H1 (cell line): ENCODE measurements at regions not wholly inside any gene's neighbourhood (a gene's known extent, or its start where the extent isn't known, plus 50 kb on each side); places are given as distances from the start of the nearest gene placed in this dataset.

ENCODE experiments used
- CREB1 ChIP-seq: IDR thresholded peaks from 2 replicates; pipeline ENCODE4 v1.6.1; 2012; ENCODE audit warnings: inconsistent platforms
- TF ChIP-seq, protein P1 (sequence below), 3 experiments: IDR thresholded peaks; 1 replicate in 2 of 3; 2 replicates in 1 of 3; pipeline versions ENCODE4 v1.5.1 to v1.6.1; 2011; ENCODE audit warnings: low read length in 3 of 3, mild to moderate bottlenecking in 3 of 3, inconsistent platforms in 2 of 3, low read depth in 1 of 3, moderate library complexity in 1 of 3; ENCODE audit not compliant: insufficient read depth in 1 of 3; ENCODE audit errors: control extremely low read depth in 1 of 3

GRCh38 chr15:97745481-97746071 lies 214.9 kb upstream of the ARRDC4 start:
- TF ChIP-seq, protein P1, sequence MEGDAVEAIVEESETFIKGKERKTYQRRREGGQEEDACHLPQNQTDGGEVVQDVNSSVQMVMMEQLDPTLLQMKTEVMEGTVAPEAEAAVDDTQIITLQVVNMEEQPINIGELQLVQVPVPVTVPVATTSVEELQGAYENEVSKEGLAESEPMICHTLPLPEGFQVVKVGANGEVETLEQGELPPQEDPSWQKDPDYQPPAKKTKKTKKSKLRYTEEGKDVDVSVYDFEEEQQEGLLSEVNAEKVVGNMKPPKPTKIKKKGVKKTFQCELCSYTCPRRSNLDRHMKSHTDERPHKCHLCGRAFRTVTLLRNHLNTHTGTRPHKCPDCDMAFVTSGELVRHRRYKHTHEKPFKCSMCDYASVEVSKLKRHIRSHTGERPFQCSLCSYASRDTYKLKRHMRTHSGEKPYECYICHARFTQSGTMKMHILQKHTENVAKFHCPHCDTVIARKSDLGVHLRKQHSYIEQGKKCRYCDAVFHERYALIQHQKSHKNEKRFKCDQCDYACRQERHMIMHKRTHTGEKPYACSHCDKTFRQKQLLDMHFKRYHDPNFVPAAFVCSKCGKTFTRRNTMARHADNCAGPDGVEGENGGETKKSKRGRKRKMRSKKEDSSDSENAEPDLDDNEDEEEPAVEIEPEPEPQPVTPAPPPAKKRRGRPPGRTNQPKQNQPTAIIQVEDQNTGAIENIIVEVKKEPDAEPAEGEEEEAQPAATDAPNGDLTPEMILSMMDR (IDR thresholded peaks at IDR 0.05; ENCODE audit: control extremely low read depth in 1 of 3, insufficient read depth in 1 of 3, low read depth in 1 of 3, low read length in 3 of 3), result peak; percentile 21 to 67 (median 63)
- 0 out of 2 replicates have a peak, but pooled peaks have one; percentile 42 for TF ChIP-seq CREB1
